ENCODE measurements at regions not wholly inside any gene's neighbourhood (a gene's known extent, or its start where the extent isn't known, plus 50 kb on each side); places are given as distances from the start of the nearest gene placed in this dataset.
"Not testable (repeated sequence)": the region's sequence is repeated elsewhere in the genome, so short reads cannot be mapped to it uniquely, and the experiment has no call there.

- DNase-seq = no peak
Measured at GRCh38 chr5:2829239-2829638, 77.8 kb upstream of the IRX2 start.

GRCh38 chr5:2818936-2819335 is 67.5 kb upstream of the IRX2 start:
- DNase-seq = no peak

GRCh38 chr5:2817031-2817603 is 65.6 kb upstream of the IRX2 start:
- peak; percentile 31 for DNase-seq

- DNase-seq = no peak
Measured at GRCh38 chr5:2813678-2814077, 62.2 kb upstream of the IRX2 start.

GRCh38 chr5:2810644-2811043 is 59.2 kb upstream of the IRX2 start:
- no peak for DNase-seq

- not testable (repeated sequence) for DNase-seq
Measured at GRCh38 chr5:2807244-2807643, 55.8 kb upstream of the IRX2 start.

- DNase-seq = no peak
Measured at GRCh38 chr5:2806176-2806575, 54.7 kb upstream of the IRX2 start.

GRCh38 chr5:2805080-2805479 is 53.6 kb upstream of the IRX2 start:
- peak; percentile 24 for DNase-seq

GRCh38 chr5:2803751-2804150 is 52.3 kb upstream of the IRX2 start:
- DNase-seq = no peak

- peak; percentile 64 for DNase-seq
Measured at GRCh38 chr5:2802693-2803365, 51.4 kb upstream of the IRX2 start.

GRCh38 chr5:2801577-2802525 is 50.4 kb upstream of the IRX2 start:
- peak; percentile 70 for DNase-seq
